ENCODE measurements at regions not wholly inside any gene's neighbourhood (a gene's known extent, or its start where the extent isn't known, plus 50 kb on each side); places are given as distances from the start of the nearest gene placed in this dataset.

- TF ChIP-seq CTCF (IDR thresholded peaks at IDR 0.05) (no peak), POLR2A (IDR thresholded peaks at IDR 0.05) (no peak)
Measured at GRCh38 chr5:82959466-82959865, 117.7 kb downstream of the TMEM167A start.
